HEK293T (cell line): ENCODE measurements at regions not wholly inside any gene's neighbourhood (a gene's known extent, or its start where the extent isn't known, plus 50 kb on each side); places are given as distances from the start of the nearest gene placed in this dataset.

Experiments
- CTCF ChIA-PET: fragments of 350-600 bp; formaldehyde crosslinking; extraction: SDS; loops from one replicate; lab custom pipeline; 2021; ENCODE audit warnings: antibody characterized with exemption, inconsistent platforms; lab: Yijun Ruan, JAX
- POLR2A ChIA-PET: fragments of 350-600 bp; formaldehyde crosslinking; extraction: SDS; loops from one replicate; lab custom pipeline; 2020; ENCODE audit warnings: antibody characterized with exemption, inconsistent platforms; lab: Yijun Ruan, JAX
- DNase-seq: peaks from one replicate; pipeline ENCODE4 v3.0.0; 2012; ENCODE audit warnings: mixed read lengths; ENCODE audit errors: extremely low spot score
- ARNT ChIP-seq: fragments of 450-650 bp; IDR thresholded peaks from 2 replicates; pipeline ENCODE4 v1.6.1; 2017; ENCODE audit warnings: mild to moderate bottlenecking
- BHLHE40 ChIP-seq: fragments of 450-650 bp; IDR thresholded peaks from 2 replicates; pipeline ENCODE4 v1.6.1; 2016; ENCODE audit warnings: mild to moderate bottlenecking, moderate library complexity, borderline replicate concordance
- CTBP1 ChIP-seq: fragments of 450-650 bp; IDR thresholded peaks from 2 replicates; pipeline ENCODE4 v1.6.1; 2016; ENCODE audit warnings: borderline replicate concordance
- ELF4 ChIP-seq: fragments of 450-650 bp; IDR thresholded peaks from 2 replicates; pipeline ENCODE4 v1.6.1; 2017; ENCODE audit warnings: antibody characterized with exemption
- FOXA1 ChIP-seq: fragments of 450-650 bp; IDR thresholded peaks from 2 replicates; pipeline ENCODE4 v1.6.1; 2016; ENCODE audit warnings: mild to moderate bottlenecking
- FOXK2 ChIP-seq: fragments of 450-650 bp; IDR thresholded peaks from 2 replicates; pipeline ENCODE4 v1.6.1; 2016; ENCODE audit warnings: mild to moderate bottlenecking
- FOXM1 ChIP-seq: fragments of 450-650 bp; IDR thresholded peaks from 2 replicates; pipeline ENCODE4 v1.6.1; 2017; ENCODE audit warnings: mild to moderate bottlenecking, borderline replicate concordance
- HDGF ChIP-seq: fragments of 450-650 bp; IDR thresholded peaks from 2 replicates; pipeline ENCODE4 v1.6.1; 2017; ENCODE audit warnings: antibody characterized with exemption, borderline replicate concordance
- L3MBTL2 ChIP-seq: fragments of 450-650 bp; conservative IDR thresholded peaks from 2 replicates; pipeline ENCODE4 v1.6.1; 2016; ENCODE audit warnings: mild to moderate bottlenecking
- LEF1 ChIP-seq: fragments of 450-650 bp; IDR thresholded peaks from 2 replicates; pipeline ENCODE4 v1.6.1; 2017; ENCODE audit warnings: mild to moderate bottlenecking, borderline replicate concordance
- NFRKB ChIP-seq: fragments of 450-650 bp; IDR thresholded peaks from 2 replicates; pipeline ENCODE4 v1.6.1; 2016; ENCODE audit warnings: mild to moderate bottlenecking, moderate library complexity
- SP1 ChIP-seq: fragments of 450-650 bp; IDR thresholded peaks from 2 replicates; pipeline ENCODE4 v1.6.1; 2017
- SUZ12 ChIP-seq: fragments of 450-650 bp; IDR thresholded peaks from 2 replicates; pipeline ENCODE4 v1.6.1; 2016; ENCODE audit warnings: mild to moderate bottlenecking
- TARDBP ChIP-seq: fragments of 450-650 bp; IDR thresholded peaks from 2 replicates; pipeline ENCODE4 v1.6.1; 2016
- ZNF384 ChIP-seq: fragments of 450-650 bp; IDR thresholded peaks from 2 replicates; pipeline ENCODE4 v1.6.1; 2016
- TF ChIP-seq, protein P1 (sequence below): fragments of 450-650 bp; IDR thresholded peaks from 2 replicates; pipeline ENCODE4 v1.6.1; 2016

DNA sequence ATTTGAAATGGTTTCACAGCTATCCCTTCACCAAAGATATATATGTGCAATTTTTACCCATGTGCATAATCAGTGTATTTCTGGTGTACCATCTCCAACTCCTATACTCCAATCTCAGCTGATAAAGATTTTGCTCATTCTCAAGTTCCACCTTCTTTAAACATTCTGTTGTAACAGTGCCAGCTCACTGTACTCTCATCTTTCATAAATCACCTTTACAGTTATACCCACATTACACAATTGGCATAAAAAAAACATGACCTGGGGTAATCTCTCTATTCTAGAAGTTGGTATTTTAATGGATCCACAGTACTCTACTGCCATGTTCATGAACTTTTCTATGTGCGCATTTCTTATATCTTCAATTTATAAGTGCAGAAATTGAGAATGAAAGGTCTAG is 339.9 kb upstream of the DPH6 start:
- CTCF ChIA-PET, result no interaction called here

DNA sequence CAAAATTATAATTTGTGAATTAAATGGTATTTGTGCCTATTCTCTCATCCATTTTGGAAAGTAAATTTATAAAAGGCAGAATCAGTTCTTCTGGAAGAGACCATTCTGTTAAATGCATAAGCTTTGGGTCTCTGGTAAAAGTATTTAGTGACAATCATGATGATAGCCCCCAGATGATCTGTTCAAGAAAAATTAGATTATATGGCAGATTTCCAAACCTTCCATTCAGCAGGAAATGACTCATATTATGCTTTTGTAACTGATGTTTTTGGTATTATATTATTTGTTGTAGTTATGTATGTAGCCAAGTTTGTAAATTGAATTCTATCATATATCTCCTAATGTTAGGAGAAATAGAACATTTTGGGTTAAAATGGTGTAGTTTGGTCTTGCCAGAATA is 340.8 kb upstream of the DPH6 start:
- TF ChIP-seq NFRKB, result no peak
- no peak for TF ChIP-seq L3MBTL2
- no peak for TF ChIP-seq FOXA1
- TF ChIP-seq FOXM1, result no peak
- no peak for TF ChIP-seq LEF1
- no peak for TF ChIP-seq SP1
- no peak for TF ChIP-seq FOXK2
- TF ChIP-seq HDGF, result no peak
- TF ChIP-seq, protein P1, sequence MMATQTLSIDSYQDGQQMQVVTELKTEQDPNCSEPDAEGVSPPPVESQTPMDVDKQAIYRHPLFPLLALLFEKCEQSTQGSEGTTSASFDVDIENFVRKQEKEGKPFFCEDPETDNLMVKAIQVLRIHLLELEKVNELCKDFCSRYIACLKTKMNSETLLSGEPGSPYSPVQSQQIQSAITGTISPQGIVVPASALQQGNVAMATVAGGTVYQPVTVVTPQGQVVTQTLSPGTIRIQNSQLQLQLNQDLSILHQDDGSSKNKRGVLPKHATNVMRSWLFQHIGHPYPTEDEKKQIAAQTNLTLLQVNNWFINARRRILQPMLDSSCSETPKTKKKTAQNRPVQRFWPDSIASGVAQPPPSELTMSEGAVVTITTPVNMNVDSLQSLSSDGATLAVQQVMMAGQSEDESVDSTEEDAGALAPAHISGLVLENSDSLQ, result no peak
- TF ChIP-seq ARNT, result no peak
- TF ChIP-seq ZNF384, result no peak
- TF ChIP-seq CTBP1, result no peak
- TF ChIP-seq TARDBP, result no peak
- no peak for TF ChIP-seq ELF4
- TF ChIP-seq SUZ12, result no peak
- no peak for TF ChIP-seq BHLHE40
- no peak for DNase-seq
- CTCF ChIA-PET, result no interaction called here
- POLR2A ChIA-PET, result no interaction called here

More for the DNA sequence above, 339.9 kb upstream of the DPH6 start:
- no peak for DNase-seq
- POLR2A ChIA-PET, result interaction anchor here (0.6 kb wide), 1 partner anchor 204 kb away, joined by 3 read pairs; no protein-coding TSS in a partner anchor
- TF ChIP-seq FOXK2 (no peak), BHLHE40 (no peak), SP1 (no peak), ARNT (no peak), FOXA1 (no peak), FOXM1 (no peak), CTBP1 (no peak)
- TF ChIP-seq, protein P1, result no peak

DNA sequence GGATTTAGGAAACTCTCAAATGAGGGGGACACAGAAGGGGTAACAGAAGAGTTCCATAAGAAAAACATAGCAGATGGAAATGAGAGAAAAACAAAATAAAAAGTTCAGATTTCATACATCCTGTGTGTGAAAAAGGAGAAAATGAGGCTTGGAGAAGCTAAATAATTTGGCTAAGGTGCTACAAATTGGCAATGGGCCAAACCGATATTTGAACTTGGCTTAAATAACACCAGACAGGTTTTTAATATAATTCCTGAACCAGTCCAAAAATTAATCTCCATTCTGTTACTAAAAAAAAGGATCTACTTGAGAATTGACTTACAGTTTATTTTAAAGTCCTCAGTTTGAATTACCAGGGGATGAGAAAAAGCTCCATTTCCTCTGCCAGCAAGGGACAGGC is 342.9 kb upstream of the DPH6 start:
- ChIA-PET CTCF (no interaction called here), POLR2A (no interaction called here)
- no peak for DNase-seq
- no peak for TF ChIP-seq ELF4
- TF ChIP-seq ZNF384, result no peak
- no peak for TF ChIP-seq HDGF
- TF ChIP-seq, protein P1, result no peak
- TF ChIP-seq NFRKB, result no peak
- no peak for TF ChIP-seq LEF1
- no peak for TF ChIP-seq FOXK2
- TF ChIP-seq SUZ12, result no peak
- no peak for TF ChIP-seq CTBP1
- TF ChIP-seq BHLHE40, result no peak
- TF ChIP-seq FOXM1, result no peak

DNA sequence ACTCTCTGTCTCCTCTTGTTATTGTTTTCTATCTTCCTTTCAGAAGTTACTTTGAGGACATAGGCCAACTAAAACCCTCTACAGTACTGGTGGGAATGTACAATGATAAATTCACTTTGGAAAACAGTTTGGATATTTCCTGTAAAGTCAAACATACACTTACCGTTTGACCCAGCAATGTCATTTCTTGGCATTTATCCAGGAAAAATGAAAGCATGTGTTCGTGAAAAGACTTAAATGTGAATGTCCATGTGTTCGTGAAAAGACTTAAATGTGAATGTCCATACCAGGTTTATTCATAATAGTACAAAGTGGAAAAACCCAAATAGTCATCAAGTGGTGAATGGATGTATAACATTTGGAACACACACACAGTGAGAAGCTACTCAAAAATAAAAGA is 361.5 kb upstream of the DPH6 start:
- CTCF ChIA-PET, result no interaction called here
- POLR2A ChIA-PET, result no interaction called here
- DNase-seq, result no peak
- no peak for TF ChIP-seq FOXM1
- TF ChIP-seq SP1, result no peak
- TF ChIP-seq CTBP1, result no peak
- no peak for TF ChIP-seq NFRKB
- TF ChIP-seq SUZ12, result no peak
- no peak for TF ChIP-seq ARNT
- TF ChIP-seq BHLHE40, result no peak
- no peak for TF ChIP-seq HDGF
- TF ChIP-seq ELF4, result no peak
- no peak for TF ChIP-seq ZNF384
- no peak for TF ChIP-seq FOXK2
- TF ChIP-seq, protein P1, result no peak
- no peak for TF ChIP-seq FOXA1
- TF ChIP-seq LEF1, result no peak
- no peak for TF ChIP-seq TARDBP
- no peak for TF ChIP-seq L3MBTL2

DNA sequence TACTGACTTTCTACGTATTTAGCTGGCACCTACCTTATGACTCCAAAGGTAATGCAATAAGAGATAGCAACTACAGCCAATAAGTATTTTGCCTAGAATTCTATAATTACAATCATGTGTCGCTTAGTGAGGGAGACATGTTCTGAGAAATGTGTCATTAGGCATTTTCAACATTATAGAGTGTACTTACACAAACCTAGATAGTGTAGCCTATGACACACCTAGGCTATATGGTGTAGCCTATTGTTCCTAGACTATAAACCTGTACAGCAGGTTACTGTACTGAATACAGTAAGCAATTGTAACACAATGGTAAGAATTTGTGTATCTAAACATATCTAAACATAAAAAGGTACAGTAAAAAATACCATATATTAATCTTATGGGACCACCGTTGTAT is 363.4 kb upstream of the DPH6 start:
- POLR2A ChIA-PET, result no interaction called here
- TF ChIP-seq FOXA1, result no peak
- no peak for TF ChIP-seq LEF1
- no peak for TF ChIP-seq ARNT
- no peak for TF ChIP-seq ZNF384
- TF ChIP-seq CTBP1, result no peak
- TF ChIP-seq NFRKB, result no peak
- no peak for TF ChIP-seq SUZ12
- TF ChIP-seq FOXM1, result no peak
- TF ChIP-seq FOXK2, result no peak
- TF ChIP-seq, protein P1, result no peak
- CTCF ChIA-PET, result no interaction called here
- no peak for DNase-seq

DNA sequence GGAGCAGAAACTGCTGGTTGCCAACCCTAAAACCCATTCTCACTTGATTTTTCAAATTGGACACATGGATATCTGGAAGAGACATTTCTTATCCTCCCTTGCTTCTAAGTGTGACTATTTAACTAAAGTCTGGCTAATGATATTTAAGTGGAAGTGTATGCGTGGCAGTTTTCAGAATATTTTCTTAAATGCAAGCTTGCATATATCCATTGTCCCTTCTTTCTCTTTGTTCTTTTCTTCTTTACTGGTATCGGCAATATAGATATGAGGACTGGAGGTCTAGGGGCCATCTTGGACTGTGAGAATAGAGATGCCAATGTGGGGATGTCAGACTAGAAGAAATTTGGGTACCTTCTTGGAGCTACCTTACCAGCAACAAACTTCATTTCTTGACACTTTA is 364.3 kb upstream of the DPH6 start:
- TF ChIP-seq SUZ12 (no peak), FOXM1 (no peak), CTBP1 (no peak), HDGF (no peak), L3MBTL2 (no peak), ELF4 (no peak), FOXA1 (no peak)
- TF ChIP-seq, protein P1, result no peak
- CTCF ChIA-PET, result no interaction called here
- POLR2A ChIA-PET, result no interaction called here
- DNase-seq, result no peak
